ENCODE measurements at regions not wholly inside any gene's neighbourhood (a gene's known extent, or its start where the extent isn't known, plus 50 kb on each side); places are given as distances from the start of the nearest gene placed in this dataset.

GRCh38 chr15:95550702-95551101, 779.8 kb upstream of the NR2F2 start:
- Histone ChIP-seq H3K9me3 (ENCODE audit: low read length) (no peaks in the 10 kb centered on the region), H3F3A (ENCODE audit: insufficient read depth, low read length) (no peaks in the 10 kb centered on the region)
- TF ChIP-seq EZH2 (IDR thresholded peaks at IDR 0.05; ENCODE audit: borderline replicate concordance, low read length) (no peak), CTCF (IDR thresholded peaks at IDR 0.05; ENCODE audit: low read length) (no peak)

DNA sequence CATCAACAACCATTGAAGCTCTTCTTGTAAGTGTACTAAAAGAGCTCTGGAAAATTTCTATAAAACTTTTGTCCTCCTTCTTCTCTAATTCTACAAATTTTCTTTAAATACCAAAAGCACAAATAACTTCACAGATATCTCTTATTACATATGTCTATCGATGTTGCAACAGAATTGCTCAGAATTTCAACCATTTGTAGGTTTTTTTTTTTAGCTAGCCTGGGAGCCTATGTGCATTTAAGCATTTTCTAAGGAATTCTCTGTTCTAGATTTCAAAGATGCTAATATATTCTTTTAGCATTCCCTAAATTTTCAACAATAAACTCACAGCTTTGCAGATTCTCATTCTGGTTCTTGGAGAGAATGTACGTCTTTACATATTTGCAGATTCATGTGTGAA, 774.3 kb upstream of the NR2F2 start:
- Histone ChIP-seq H3K36me3 (ENCODE audit: insufficient read depth, low read length) (no peaks in the 10 kb centered on the region), H3K4me1 (ENCODE audit: insufficient read depth, low read length, severe bottlenecking) (no peaks in the 10 kb centered on the region), H3K27ac (ENCODE audit: low read depth, low read length, poor library complexity, severe bottlenecking) (no peak overlapping the region), H3K9me2 (ENCODE audit: low read depth, low read length) (no peaks in the 10 kb centered on the region), H3K9ac (ENCODE audit: low read length) (no peak overlapping the region), H3F3A (ENCODE audit: insufficient read depth, low read length) (no peaks in the 10 kb centered on the region), H4K20me1 (ENCODE audit: insufficient read depth, low read length) (no peaks in the 10 kb centered on the region), H3K4me3 (ENCODE audit: low read depth, low read length, poor library complexity, severe bottlenecking) (no peak overlapping the region), H3K4me2 (ENCODE audit: low read length) (no peak overlapping the region), H3K27me3 (ENCODE audit: insufficient read depth, low read length) (no peaks in the 10 kb centered on the region), H3K79me2 (ENCODE audit: insufficient read depth, low read length) (no peaks in the 10 kb centered on the region), H3K9me3 (ENCODE audit: low read length) (no peaks in the 10 kb centered on the region), H2AFZ (ENCODE audit: low read length) (no peak overlapping the region)
- TF ChIP-seq EZH2 (IDR thresholded peaks at IDR 0.05; ENCODE audit: borderline replicate concordance, low read length): no peak
- no peak for TF ChIP-seq CTCF (IDR thresholded peaks at IDR 0.05; ENCODE audit: low read length)

More at GRCh38 chr15:95550702-95551101, 779.8 kb upstream of the NR2F2 start:
- H3K4me2 ChIP-seq (ENCODE audit: low read length): no peak overlapping the region
- H3K27me3 ChIP-seq (ENCODE audit: insufficient read depth, low read length): no peaks in the 10 kb centered on the region
- no peaks in the 10 kb centered on the region for H3K79me2 ChIP-seq (ENCODE audit: insufficient read depth, low read length)
- H3K9ac ChIP-seq (ENCODE audit: low read length): no peak overlapping the region
- H3K36me3 ChIP-seq (ENCODE audit: insufficient read depth, low read length): no peaks in the 10 kb centered on the region
- no peak overlapping the region for H2AFZ ChIP-seq (ENCODE audit: low read length)
- H3K27ac ChIP-seq (ENCODE audit: low read depth, low read length, poor library complexity, severe bottlenecking): no peak overlapping the region
- no peaks in the 10 kb centered on the region for H3K9me2 ChIP-seq (ENCODE audit: low read depth, low read length)
- H3K4me3 ChIP-seq (ENCODE audit: low read depth, low read length, poor library complexity, severe bottlenecking): no peak overlapping the region
- H4K20me1 ChIP-seq (ENCODE audit: insufficient read depth, low read length): no peaks in the 10 kb centered on the region
- no peaks in the 10 kb centered on the region for H3K4me1 ChIP-seq (ENCODE audit: insufficient read depth, low read length, severe bottlenecking)

- Histone ChIP-seq H3K27ac (ENCODE audit: low read depth, low read length, poor library complexity, severe bottlenecking) (no peak overlapping the region), H3K9me3 (ENCODE audit: low read length) (no peaks in the 10 kb centered on the region), H3K4me2 (ENCODE audit: low read length) (no peak overlapping the region), H3K4me1 (ENCODE audit: insufficient read depth, low read length, severe bottlenecking) (no peaks in the 10 kb centered on the region), H3K9me2 (ENCODE audit: low read depth, low read length) (no peaks in the 10 kb centered on the region), H3K36me3 (ENCODE audit: insufficient read depth, low read length) (no peaks in the 10 kb centered on the region), H3K27me3 (ENCODE audit: insufficient read depth, low read length) (no peaks in the 10 kb centered on the region), H3K79me2 (ENCODE audit: insufficient read depth, low read length) (no peaks in the 10 kb centered on the region), H4K20me1 (ENCODE audit: insufficient read depth, low read length) (no peaks in the 10 kb centered on the region), H3F3A (ENCODE audit: insufficient read depth, low read length) (no peaks in the 10 kb centered on the region), H3K4me3 (ENCODE audit: low read depth, low read length, poor library complexity, severe bottlenecking) (no peak overlapping the region), H3K9ac (ENCODE audit: low read length) (no peak overlapping the region), H2AFZ (ENCODE audit: low read length) (no peak overlapping the region)
- no peak for TF ChIP-seq EZH2 (IDR thresholded peaks at IDR 0.05; ENCODE audit: borderline replicate concordance, low read length)
- TF ChIP-seq CTCF (IDR thresholded peaks at IDR 0.05; ENCODE audit: low read length): no peak
These were observed 773.7 kb upstream of the NR2F2 start for GRCh38 chr15:95556866-95557225.
